ENCODE measurements at regions not wholly inside any gene's neighbourhood (a gene's known extent, or its start where the extent isn't known, plus 50 kb on each side); places are given as distances from the start of the nearest gene placed in this dataset.
A peak's percentile ranks its signal among the peaks of the same experiment; 100 is the strongest.

- DNase-seq (ENCODE audit: low read depth in 2 of 2) = no peak
Observed at GRCh38 chr10:14391342-14391741, 60.6 kb upstream of the FRMD4A start.

GRCh38 chr10:14389981-14390590, 59.4 kb upstream of the FRMD4A start:
- DNase-seq (ENCODE audit: low read depth in 2 of 2) = no peak

GRCh38 chr10:14385596-14386593, 55.2 kb upstream of the FRMD4A start:
- DNase-seq (ENCODE audit: low read depth in 2 of 2) = peak; percentile 32 to 37

- no peak for DNase-seq (ENCODE audit: low read depth in 2 of 2)
Observed at GRCh38 chr10:14384915-14385314, 54.2 kb upstream of the FRMD4A start.

GRCh38 chr10:14384116-14384730, 53.5 kb upstream of the FRMD4A start:
- DNase-seq (ENCODE audit: low read depth in 2 of 2) = peak in 1 of 2 experiments; percentile 28

GRCh38 chr10:14383266-14383665, 52.5 kb upstream of the FRMD4A start:
- no peak for DNase-seq (ENCODE audit: low read depth in 2 of 2)

- no peak for DNase-seq (ENCODE audit: low read depth in 2 of 2)
Observed at GRCh38 chr10:14382531-14382930, 51.8 kb upstream of the FRMD4A start.

GRCh38 chr10:14382022-14382421, 51.3 kb upstream of the FRMD4A start:
- no peak for DNase-seq (ENCODE audit: low read depth in 2 of 2)

- no peak for DNase-seq (ENCODE audit: low read depth in 2 of 2)
Observed at GRCh38 chr10:14381475-14381874, 50.8 kb upstream of the FRMD4A start.

- no peak for DNase-seq (ENCODE audit: low read depth in 2 of 2)
Observed at GRCh38 chr10:14380746-14381145, 50.0 kb upstream of the FRMD4A start.
